ENCODE measurements at regions not wholly inside any gene's neighbourhood (a gene's known extent, or its start where the extent isn't known, plus 50 kb on each side); places are given as distances from the start of the nearest gene placed in this dataset.

GRCh38 chr5:96248131-96248530 lies 184.9 kb downstream of the PCSK1 start:
- no peaks in the 10 kb centered on the region for H3K79me2 ChIP-seq (ENCODE audit: insufficient read depth, low read length)
- ChIA-PET RAD21 (ENCODE audit: low non-redundant PET in 1 of 2, low total read pairs in 2 of 2, uncharacterized antibody in 2 of 2, unreplicated experiment in 2 of 2) (no interaction called here), POLR2A (no interaction called here), CTCF (no interaction called here)
- no peaks in the 10 kb centered on the region for H3K9me3 ChIP-seq (ENCODE audit: control insufficient read depth in 1 of 2, insufficient read depth in 1 of 2, low read depth in 1 of 2, low read length in 2 of 2)
- DNase-seq (ENCODE audit: low read depth, low spot score) (no peak), ATAC-seq (no peak)
- H2AFZ ChIP-seq (ENCODE audit: low read depth, low read length, poor library complexity, severe bottlenecking), result no peak overlapping the region
- no peak overlapping the region for H3K4me2 ChIP-seq (ENCODE audit: low read length)
- H3K9me2 ChIP-seq (ENCODE audit: insufficient read depth), result no peaks in the 10 kb centered on the region
- no peak overlapping the region for H3K4me3 ChIP-seq (replicated peaks in 1 of 2; ENCODE audit: low read depth in 1 of 2, low read length in 2 of 2)
- no peak overlapping the region for H3K27ac ChIP-seq (ENCODE audit: low read depth, low read length)
- H4K20me1 ChIP-seq (ENCODE audit: insufficient read depth), result no peaks in the 10 kb centered on the region
- BruUV-seq (replicated peaks), result no TSS peak
- intact Hi-C loops (cut with micrococcal nuclease), result no loop called here
- H3K27me3 ChIP-seq (ENCODE audit: insufficient read depth, low read length), result no peaks in the 10 kb centered on the region
- no peaks in the 10 kb centered on the region for H3K4me1 ChIP-seq (ENCODE audit: control insufficient read depth in 1 of 2, insufficient read depth in 2 of 2, low read length in 2 of 2)
- TF ChIP-seq, protein P1, sequence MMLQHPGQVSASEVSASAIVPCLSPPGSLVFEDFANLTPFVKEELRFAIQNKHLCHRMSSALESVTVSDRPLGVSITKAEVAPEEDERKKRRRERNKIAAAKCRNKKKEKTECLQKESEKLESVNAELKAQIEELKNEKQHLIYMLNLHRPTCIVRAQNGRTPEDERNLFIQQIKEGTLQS (IDR thresholded peaks at IDR 0.05), result no peak
- TF ChIP-seq REST (IDR thresholded peaks at IDR 0.05; ENCODE audit: low read depth) (no peak), SRF (IDR thresholded peaks at IDR 0.05; ENCODE audit: low read depth) (no peak), FOSL1 (IDR thresholded peaks at IDR 0.05; ENCODE audit: low read depth) (no peak), ELF1 (IDR thresholded peaks at IDR 0.05; ENCODE audit: borderline replicate concordance, low read depth) (no peak), POLR2A (IDR thresholded peaks at IDR 0.05; ENCODE audit: borderline replicate concordance, extremely low read depth, insufficient read depth, insufficient read length) (no peak), SIN3A (IDR thresholded peaks at IDR 0.05; ENCODE audit: low read depth) (no peak), POLR2AphosphoS5 (IDR thresholded peaks at IDR 0.05; ENCODE audit: low read depth, low read length) (no peak), CBX3 (IDR thresholded peaks at IDR 0.05; ENCODE audit: low read depth) (no peak), SP1 (IDR thresholded peaks at IDR 0.05; ENCODE audit: low read depth) (no peak)
- TF ChIP-seq, protein P2, sequence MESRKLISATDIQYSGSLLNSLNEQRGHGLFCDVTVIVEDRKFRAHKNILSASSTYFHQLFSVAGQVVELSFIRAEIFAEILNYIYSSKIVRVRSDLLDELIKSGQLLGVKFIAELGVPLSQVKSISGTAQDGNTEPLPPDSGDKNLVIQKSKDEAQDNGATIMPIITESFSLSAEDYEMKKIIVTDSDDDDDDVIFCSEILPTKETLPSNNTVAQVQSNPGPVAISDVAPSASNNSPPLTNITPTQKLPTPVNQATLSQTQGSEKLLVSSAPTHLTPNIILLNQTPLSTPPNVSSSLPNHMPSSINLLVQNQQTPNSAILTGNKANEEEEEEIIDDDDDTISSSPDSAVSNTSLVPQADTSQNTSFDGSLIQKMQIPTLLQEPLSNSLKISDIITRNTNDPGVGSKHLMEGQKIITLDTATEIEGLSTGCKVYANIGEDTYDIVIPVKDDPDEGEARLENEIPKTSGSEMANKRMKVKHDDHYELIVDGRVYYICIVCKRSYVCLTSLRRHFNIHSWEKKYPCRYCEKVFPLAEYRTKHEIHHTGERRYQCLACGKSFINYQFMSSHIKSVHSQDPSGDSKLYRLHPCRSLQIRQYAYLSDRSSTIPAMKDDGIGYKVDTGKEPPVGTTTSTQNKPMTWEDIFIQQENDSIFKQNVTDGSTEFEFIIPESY (IDR thresholded peaks at IDR 0.05; ENCODE audit: extremely low read depth, insufficient replicate concordance, low read length), result no peak
- no peak overlapping the region for H3K9ac ChIP-seq (ENCODE audit: low read length)
- H3K36me3 ChIP-seq (ENCODE audit: control insufficient read depth in 1 of 2, insufficient read depth in 2 of 2, low read length in 2 of 2), result no peaks in the 10 kb centered on the region

Measured in HCT116 (cell line).